GM13976 (cell line): ENCODE measurements at regions not wholly inside any gene's neighbourhood (a gene's known extent, or its start where the extent isn't known, plus 50 kb on each side); places are given as distances from the start of the nearest gene placed in this dataset.

Experiments
- DNase-seq: peaks from one replicate; pipeline ENCODE4 v3.0.0; 2012; ENCODE audit warnings: low spot score
- CTCF ChIP-seq: IDR thresholded peaks from 2 replicates; pipeline ENCODE4 v1.5.1; 2012; ENCODE audit warnings: borderline replicate concordance, mild to moderate bottlenecking; ENCODE audit not compliant: insufficient read depth; ENCODE audit errors: extremely low read depth, missing control alignments, control extremely low read depth
- in situ Hi-C: fragments of 300-500 bp; cut with MboI; formaldehyde crosslinking; loops from one replicate; pipeline ENCODE4 v1.12.0; 2022; ENCODE audit warnings: low sequenced_read_pairs, mixed read lengths, inconsistent platforms; ENCODE audit not compliant: unreplicated experiment

GRCh38 chr12:33588725-33589405, 149.2 kb upstream of the SYT10 start:
- in situ Hi-C loops, result no loop called here
- no peak for TF ChIP-seq CTCF
- DNase-seq, result no peak

DNA sequence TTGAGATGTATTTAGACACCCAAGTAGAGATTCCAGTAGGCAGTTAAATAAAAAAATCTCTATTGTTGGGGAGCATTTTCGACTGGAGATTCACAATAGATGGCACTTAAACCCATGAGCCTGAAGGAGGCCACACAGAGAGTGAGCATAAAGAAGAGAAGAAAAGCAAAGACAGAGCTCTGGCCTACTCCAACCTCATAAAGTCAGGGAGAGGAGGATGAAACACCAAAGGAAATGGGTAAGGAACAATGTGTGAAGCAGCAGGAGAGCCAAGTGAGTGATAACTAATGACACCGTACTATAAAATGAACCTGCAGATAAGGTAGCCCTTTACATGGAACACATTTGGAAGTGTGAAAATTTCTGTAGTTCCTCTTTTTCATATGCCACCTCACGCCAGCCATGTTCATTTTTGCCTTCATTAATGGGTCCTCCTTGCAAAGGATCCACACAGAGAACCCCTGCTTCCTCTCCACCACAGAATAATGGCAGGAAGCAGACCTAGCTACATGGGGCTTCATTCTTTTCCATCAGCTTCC, 150.0 kb upstream of the SYT10 start:
- in situ Hi-C loops, result no loop called here
- no peak for DNase-seq
- no peak for TF ChIP-seq CTCF

GRCh38 chr12:33593753-33594152, 154.1 kb upstream of the SYT10 start:
- no peak for DNase-seq
- in situ Hi-C loops, result no loop called here
- TF ChIP-seq CTCF, result no peak

GRCh38 chr12:33596061-33596460, 156.4 kb upstream of the SYT10 start:
- TF ChIP-seq CTCF, result no peak
- DNase-seq, result no peak
- in situ Hi-C loops, result no loop called here

GRCh38 chr12:33596814-33597213, 157.2 kb upstream of the SYT10 start:
- no peak for DNase-seq
- in situ Hi-C loops, result no loop called here
- no peak for TF ChIP-seq CTCF

- in situ Hi-C loops, result no loop called here
- no peak for DNase-seq
- no peak for TF ChIP-seq CTCF
These were observed 162.9 kb upstream of the SYT10 start for GRCh38 chr12:33602515-33602914.

GRCh38 chr12:33605757-33606156, 166.1 kb upstream of the SYT10 start:
- TF ChIP-seq CTCF, result no peak
- in situ Hi-C loops, result no loop called here
- DNase-seq, result no peak
